ENCODE measurements at regions not wholly inside any gene's neighbourhood (a gene's known extent, or its start where the extent isn't known, plus 50 kb on each side); places are given as distances from the start of the nearest gene placed in this dataset.

DNA sequence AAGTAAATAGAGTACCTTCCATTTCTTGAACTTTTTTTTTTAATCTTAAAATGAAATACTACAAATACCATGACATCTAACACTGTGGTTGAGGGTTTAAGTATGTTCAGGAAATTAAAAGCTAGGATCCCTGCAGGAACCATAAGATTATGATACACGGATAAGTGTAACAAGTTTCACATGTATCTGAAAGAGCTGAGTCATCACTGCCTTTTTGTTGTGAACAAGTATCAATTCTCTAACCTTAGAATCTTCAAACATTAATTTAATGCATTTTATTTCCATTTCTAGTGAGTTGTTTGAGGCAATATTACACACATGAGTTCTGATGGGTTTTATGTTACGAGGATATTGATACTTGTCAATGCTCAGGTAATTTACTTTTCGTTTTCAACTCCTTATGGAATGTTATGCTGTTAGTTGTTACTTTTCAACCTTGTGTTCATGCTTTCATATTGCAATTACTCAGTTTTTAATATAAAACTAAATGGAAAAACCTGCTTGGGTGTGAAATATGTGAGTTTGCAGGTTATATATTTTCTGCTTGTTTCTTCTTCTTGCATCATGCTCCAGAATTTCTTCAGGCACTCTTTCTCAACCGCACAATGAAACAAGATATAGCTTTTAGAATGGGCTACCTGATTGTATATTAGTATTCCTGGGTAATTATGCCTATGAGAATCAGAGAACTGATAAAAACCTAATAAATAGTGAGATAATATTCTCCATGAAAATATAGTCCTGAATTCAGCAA lies 361.3 kb upstream of the MTNR1B start:
- TF ChIP-seq, protein P1, sequence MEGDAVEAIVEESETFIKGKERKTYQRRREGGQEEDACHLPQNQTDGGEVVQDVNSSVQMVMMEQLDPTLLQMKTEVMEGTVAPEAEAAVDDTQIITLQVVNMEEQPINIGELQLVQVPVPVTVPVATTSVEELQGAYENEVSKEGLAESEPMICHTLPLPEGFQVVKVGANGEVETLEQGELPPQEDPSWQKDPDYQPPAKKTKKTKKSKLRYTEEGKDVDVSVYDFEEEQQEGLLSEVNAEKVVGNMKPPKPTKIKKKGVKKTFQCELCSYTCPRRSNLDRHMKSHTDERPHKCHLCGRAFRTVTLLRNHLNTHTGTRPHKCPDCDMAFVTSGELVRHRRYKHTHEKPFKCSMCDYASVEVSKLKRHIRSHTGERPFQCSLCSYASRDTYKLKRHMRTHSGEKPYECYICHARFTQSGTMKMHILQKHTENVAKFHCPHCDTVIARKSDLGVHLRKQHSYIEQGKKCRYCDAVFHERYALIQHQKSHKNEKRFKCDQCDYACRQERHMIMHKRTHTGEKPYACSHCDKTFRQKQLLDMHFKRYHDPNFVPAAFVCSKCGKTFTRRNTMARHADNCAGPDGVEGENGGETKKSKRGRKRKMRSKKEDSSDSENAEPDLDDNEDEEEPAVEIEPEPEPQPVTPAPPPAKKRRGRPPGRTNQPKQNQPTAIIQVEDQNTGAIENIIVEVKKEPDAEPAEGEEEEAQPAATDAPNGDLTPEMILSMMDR (IDR thresholded peaks at IDR 0.05), result no peak
- TF ChIP-seq EP300 (IDR thresholded peaks at IDR 0.05), result no peak
- TF ChIP-seq POLR2A (IDR thresholded peaks at IDR 0.05), result no peak

All from upper lobe of left lung (tissue), 4 donors.